Stromal cell of bone marrow (primary cell): ENCODE measurements at regions not wholly inside any gene's neighbourhood (a gene's known extent, or its start where the extent isn't known, plus 50 kb on each side); places are given as distances from the start of the nearest gene placed in this dataset.
"Not testable (repeated sequence)": the region's sequence is repeated elsewhere in the genome, so short reads cannot be mapped to it uniquely, and the experiment has no call there.

Experiments used
- DNase-seq: peaks from one replicate; pipeline ENCODE4 v3.0.0-alpha.2; 2012; ENCODE audit warnings: low read depth

- DNase-seq: no peak
Observed at GRCh38 chr14:104399432-104400155, 180.0 kb upstream of the C14orf180 start.

DNA sequence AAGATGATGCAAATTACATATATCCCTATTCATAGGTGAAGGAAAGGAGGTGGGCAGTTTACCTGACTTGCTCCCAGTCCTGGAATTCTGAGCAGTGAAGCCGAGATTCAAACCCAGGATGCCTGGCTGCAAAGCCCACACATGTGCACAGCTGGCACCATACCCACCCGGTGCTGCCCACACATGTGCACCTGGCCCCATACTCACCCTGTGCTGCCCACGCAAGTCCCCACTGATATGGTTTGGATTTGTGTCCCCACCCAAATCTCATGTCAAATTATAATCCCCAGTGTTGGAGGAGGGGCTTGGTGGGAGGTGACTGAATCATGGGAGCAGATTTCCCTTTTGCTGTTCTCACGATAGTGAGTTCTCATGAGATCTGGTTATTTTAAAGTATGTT is 179.2 kb upstream of the C14orf180 start:
- DNase-seq: no peak

DNA sequence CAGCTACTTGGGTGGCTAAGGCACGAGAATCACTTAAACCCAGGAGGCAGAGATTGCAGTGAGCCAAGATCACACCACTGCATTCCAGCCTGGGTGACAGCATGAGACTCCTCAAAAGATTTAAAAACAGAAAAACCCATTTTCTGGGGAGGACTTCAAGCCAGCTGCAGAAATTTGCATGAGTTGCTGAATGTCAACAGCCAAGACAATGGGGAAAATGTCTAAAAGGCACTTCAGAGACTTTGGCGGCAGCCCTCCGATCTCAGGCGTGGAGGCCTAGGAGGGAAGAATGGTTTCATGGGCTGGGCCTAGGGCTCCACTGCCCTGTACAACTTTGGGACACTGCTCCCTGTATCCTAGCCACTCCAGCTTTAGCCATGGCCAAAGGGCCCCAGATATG is 177.8 kb upstream of the C14orf180 start:
- no peak for DNase-seq

- not testable (repeated sequence) for DNase-seq
Observed at GRCh38 chr14:104402303-104402702, 177.3 kb upstream of the C14orf180 start.

DNA sequence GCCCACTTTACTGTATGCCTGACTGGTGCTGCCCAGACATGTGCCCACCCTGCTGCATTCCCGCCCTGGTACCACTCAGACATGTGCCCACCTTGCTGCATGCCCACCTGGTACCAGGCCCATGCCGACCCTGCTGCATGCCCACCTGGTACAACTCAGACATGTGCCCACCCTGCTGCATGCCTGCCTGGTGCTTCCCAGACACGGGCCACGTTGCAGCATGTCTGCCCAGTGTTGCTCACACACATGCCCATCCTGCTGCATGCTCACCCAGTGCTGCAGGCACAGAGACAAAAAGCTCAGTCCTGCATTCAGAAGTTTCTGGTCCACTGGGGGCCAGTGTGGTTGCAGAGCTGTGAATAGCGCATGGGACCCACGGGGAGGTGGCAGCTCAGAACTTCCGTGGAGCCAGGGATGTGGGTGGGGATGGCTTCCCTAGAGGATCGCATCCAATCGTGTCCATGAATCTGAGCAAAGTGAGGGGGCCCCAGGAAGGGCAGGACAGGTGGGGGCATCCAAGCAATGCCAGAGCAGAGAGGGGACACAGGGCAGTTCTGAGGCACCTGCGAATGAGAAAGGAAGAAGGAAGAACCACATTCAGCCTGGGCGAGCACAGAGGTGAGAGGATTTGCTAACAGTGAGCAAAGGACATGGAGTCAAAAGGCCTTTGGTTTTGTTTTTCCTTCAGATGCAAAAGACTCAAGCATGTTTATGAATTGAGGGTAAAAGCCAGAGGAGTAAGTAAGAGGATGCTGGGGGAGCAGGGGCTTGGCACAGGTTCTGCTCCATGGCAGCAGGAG is 175.9 kb upstream of the C14orf180 start:
- no peak for DNase-seq

DNA sequence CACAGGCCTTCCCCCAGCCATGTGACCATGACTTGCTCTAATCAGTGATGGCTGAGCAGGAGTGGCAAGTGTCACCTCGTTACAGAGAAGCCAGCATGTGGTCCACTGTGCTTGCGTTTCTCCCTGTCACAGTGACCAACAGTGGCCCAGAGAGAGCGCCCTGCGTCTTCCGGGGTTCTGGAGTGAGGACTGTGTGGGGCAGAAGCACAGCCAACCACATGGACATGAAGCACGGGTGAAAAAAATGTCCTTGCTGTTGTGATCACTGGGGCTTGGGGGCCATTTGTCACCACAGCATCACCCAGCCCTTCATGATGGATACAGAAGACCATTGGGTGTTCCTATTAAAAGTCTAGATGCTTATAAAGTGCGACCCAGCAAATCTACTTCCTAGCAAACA is 174.6 kb upstream of the C14orf180 start:
- no peak for DNase-seq

GRCh38 chr14:104405360-104406226 is 174.0 kb upstream of the C14orf180 start:
- no peak for DNase-seq

GRCh38 chr14:104406831-104407230 is 172.7 kb upstream of the C14orf180 start:
- no peak for DNase-seq

DNA sequence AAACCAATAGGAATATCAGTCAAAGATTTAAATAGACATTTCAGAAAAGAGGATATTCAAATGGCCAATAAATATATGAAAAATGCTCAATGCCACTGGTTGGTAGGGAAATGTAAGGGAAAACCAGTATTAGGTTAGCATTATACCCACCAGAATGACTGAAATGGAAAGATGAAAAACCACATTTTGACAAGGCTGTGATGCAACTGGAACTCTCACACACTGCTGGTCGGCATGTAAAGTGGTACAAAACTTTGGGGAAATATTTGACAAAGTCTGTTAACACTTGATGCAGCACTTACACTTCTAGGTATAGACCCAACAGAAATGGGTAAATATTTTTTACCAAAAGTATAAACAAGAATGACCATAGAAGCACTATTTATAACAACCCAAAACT is 163.2 kb upstream of the C14orf180 start:
- no peak for DNase-seq

GRCh38 chr14:104419865-104420505 is 159.6 kb upstream of the C14orf180 start:
- DNase-seq: no peak

GRCh38 chr14:104420523-104420922 is 159.0 kb upstream of the C14orf180 start:
- DNase-seq: not testable (repeated sequence)

DNA sequence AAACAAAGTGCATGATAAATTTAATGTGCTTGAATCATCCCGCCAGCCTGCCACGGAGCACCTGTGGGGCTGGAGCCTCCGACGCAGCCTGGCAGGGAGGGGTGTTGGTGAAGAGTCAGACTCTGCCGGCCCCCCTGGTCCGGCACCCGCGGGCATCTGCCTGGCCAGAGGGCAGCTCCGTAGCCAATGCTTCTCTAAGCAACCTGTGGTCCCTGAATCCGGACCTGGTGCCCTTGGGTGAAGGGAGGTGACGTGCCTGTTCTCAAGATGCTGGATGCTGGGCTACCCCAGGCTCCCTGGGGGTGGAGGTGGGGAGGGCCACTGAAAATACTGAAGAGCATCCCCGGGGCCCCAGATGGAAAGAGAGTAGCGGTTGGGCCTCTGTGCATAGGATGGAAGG is 158.6 kb upstream of the C14orf180 start:
- DNase-seq: no peak

GRCh38 chr14:104421401-104421821 is 158.2 kb upstream of the C14orf180 start:
- no peak for DNase-seq

- no peak for DNase-seq
Observed at GRCh38 chr14:104421892-104422828, 157.4 kb upstream of the C14orf180 start.

DNA sequence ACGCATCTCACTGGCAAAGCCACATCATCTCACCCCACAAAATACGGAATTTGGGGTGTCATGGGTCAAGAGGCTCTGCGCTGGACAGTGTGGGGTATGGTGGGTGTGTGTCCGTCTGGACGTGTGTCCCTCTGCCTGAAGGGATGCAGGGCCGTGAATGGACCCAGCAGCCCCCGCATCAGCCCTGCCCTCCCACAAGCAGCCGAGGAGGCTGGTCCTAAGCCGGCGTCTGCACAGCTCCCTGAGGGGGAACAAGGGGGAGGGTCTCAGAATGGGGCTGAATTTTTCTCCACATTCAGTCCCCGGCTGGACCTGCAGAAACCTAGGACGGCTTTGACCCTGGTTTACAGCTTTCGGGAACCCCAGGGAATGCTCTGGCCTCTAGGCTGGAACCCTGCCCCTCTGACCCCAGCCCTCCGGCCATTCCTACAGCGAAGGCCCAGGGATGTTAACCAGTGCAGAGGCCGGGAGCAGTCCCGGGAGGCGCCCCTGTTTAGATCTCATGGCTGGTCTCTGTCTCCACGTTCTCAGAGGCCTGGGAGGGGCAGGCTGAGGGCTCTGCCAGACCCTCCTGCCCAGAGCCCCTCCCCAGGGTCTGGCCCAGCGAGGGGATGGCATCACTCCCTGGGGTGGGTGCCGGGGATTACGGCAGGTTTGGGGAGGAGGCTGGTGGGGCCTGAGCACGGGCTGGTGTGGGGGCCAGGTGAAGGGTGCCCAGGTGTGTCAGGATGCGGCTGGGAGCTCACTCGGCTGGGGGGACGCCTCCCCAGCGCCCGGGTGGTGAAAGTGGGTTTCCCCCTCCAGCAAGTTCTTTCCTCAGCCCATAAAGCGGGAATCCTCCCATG is 156.5 kb upstream of the C14orf180 start:
- DNase-seq: no peak

- DNase-seq: no peak
Observed at GRCh38 chr14:104423701-104424405, 155.7 kb upstream of the C14orf180 start.

GRCh38 chr14:104424406-104425072 is 155.0 kb upstream of the C14orf180 start:
- no peak for DNase-seq

- no peak for DNase-seq
Observed at GRCh38 chr14:104425171-104425681, 154.3 kb upstream of the C14orf180 start.
